HL-60 (cell line): ENCODE measurements at regions not wholly inside any gene's neighbourhood (a gene's known extent, or its start where the extent isn't known, plus 50 kb on each side); places are given as distances from the start of the nearest gene placed in this dataset.
A peak's percentile ranks its signal among the peaks of the same experiment; 100 is the strongest.

Experiments
- DNase-seq, 2 experiments: peaks; one replicate each; pipeline ENCODE4 v3.0.0-alpha.2; 2010 to 2020; ENCODE audit warnings: low read depth in 1 of 2, low spot score in 1 of 2
- H3K27ac ChIP-seq: fragments of 250-450 bp; sonication (Bioruptor Pico); replicated peaks from 2 replicates; pipeline ENCODE4 v1.5.1; 2020; ENCODE audit warnings: mild to moderate bottlenecking, moderate library complexity
- H3K27me3 ChIP-seq: fragments of 250-450 bp; sonication (Bioruptor Pico); 2 replicates; pipeline ENCODE4 v1.5.1; 2021; ENCODE audit warnings: mild to moderate bottlenecking, moderate library complexity; ENCODE audit not compliant: insufficient read depth, poor library complexity, severe bottlenecking
- H3K4me3 ChIP-seq: replicated peaks from 2 replicates; pipeline ENCODE4 v1.5.1; 2011; ENCODE audit warnings: mild to moderate bottlenecking, control low read depth, low read length; ENCODE audit not compliant: insufficient read depth
- CTCF ChIP-seq: IDR thresholded peaks from one replicate; pipeline ENCODE4 v1.5.1; 2011; ENCODE audit warnings: low read length, control low read depth, inconsistent platforms; ENCODE audit not compliant: insufficient read depth
- GABPA ChIP-seq: IDR thresholded peaks from 2 replicates; pipeline ENCODE4 v1.6.1; 2012; ENCODE audit warnings: low read depth
- POLR2AphosphoS5 ChIP-seq: IDR thresholded peaks from 2 replicates; pipeline ENCODE4 v1.6.1; 2012; ENCODE audit warnings: low read depth
- REST ChIP-seq: IDR thresholded peaks from 2 replicates; pipeline ENCODE4 v1.6.1; 2012; ENCODE audit warnings: low read depth; ENCODE audit not compliant: insufficient replicate concordance
- SPI1 ChIP-seq: IDR thresholded peaks from 2 replicates; pipeline ENCODE4 v1.6.1; 2012; ENCODE audit warnings: low read depth, mild to moderate bottlenecking, borderline replicate concordance

- TF ChIP-seq POLR2AphosphoS5 (no peak), REST (no peak), CTCF (no peak), SPI1 (no peak), GABPA (no peak)
- H3K27me3 ChIP-seq, result no peaks in the 10 kb centered on the region
- no peak for DNase-seq
- no peak overlapping the region for H3K4me3 ChIP-seq
- H3K27ac ChIP-seq, result peak overlapping the region; percentile 52
These were observed 65.5 kb downstream of the INSIG1 start for GRCh38 chr7:155363146-155363539.

- peak in 1 of 2 experiments; percentile 65 for DNase-seq
These were observed 66.3 kb downstream of the INSIG1 start for GRCh38 chr7:155363852-155364600.

More at GRCh38 chr7:155363852-155364600, 66.3 kb downstream of the INSIG1 start:
- no peaks in the 10 kb centered on the region for H3K27me3 ChIP-seq
- peak overlapping the region; percentile 52 for H3K27ac ChIP-seq
- no peak overlapping the region for H3K4me3 ChIP-seq
- no peak for TF ChIP-seq CTCF
- TF ChIP-seq POLR2AphosphoS5, result no peak
- no peak for TF ChIP-seq SPI1
- no peak for TF ChIP-seq GABPA
- no peak for TF ChIP-seq REST
